ENCODE measurements at regions not wholly inside any gene's neighbourhood (a gene's known extent, or its start where the extent isn't known, plus 50 kb on each side); places are given as distances from the start of the nearest gene placed in this dataset.
"Not testable (repeated sequence)": the region's sequence is repeated elsewhere in the genome, so short reads cannot be mapped to it uniquely, and the experiment has no call there.

- no peak for DNase-seq
Observed at GRCh38 chr10:27383595-27384542, 120.2 kb upstream of the RAB18 start.

- no peak for DNase-seq
Observed at GRCh38 chr10:27382176-27382575, 121.9 kb upstream of the RAB18 start.

- DNase-seq: no peak
Observed at GRCh38 chr10:27380929-27381358, 123.2 kb upstream of the RAB18 start.

GRCh38 chr10:27379041-27379440, 125.1 kb upstream of the RAB18 start:
- not testable (repeated sequence) for DNase-seq

GRCh38 chr10:27373566-27374160, 130.4 kb upstream of the RAB18 start:
- DNase-seq: no peak

- DNase-seq: no peak
Observed at GRCh38 chr10:27372095-27372494, 131.5 kb upstream of the ACBD5 start.

- not testable (repeated sequence) for DNase-seq
Observed at GRCh38 chr10:27371375-27371774, 130.8 kb upstream of the ACBD5 start.

- no peak for DNase-seq
Observed at GRCh38 chr10:27369880-27370279, 129.3 kb upstream of the ACBD5 start.

GRCh38 chr10:27368706-27369105, 128.1 kb upstream of the ACBD5 start:
- no peak for DNase-seq

GRCh38 chr10:27366769-27367168, 126.2 kb upstream of the ACBD5 start:
- no peak for DNase-seq

- DNase-seq: no peak
Observed at GRCh38 chr10:27364028-27364427, 123.4 kb upstream of the ACBD5 start.

GRCh38 chr10:27360581-27361172, 120.1 kb upstream of the ACBD5 start:
- DNase-seq: peak; percentile 82 to 86

- DNase-seq: no peak
Observed at GRCh38 chr10:27359792-27360355, 119.3 kb upstream of the ACBD5 start.

GRCh38 chr10:27356738-27357137, 116.1 kb upstream of the ACBD5 start:
- DNase-seq: no peak

- DNase-seq: no peak
Observed at GRCh38 chr10:27355918-27356573, 115.4 kb upstream of the ACBD5 start.

- DNase-seq: peak; percentile 8 to 39
Observed at GRCh38 chr10:27354643-27355270, 114.2 kb upstream of the ACBD5 start.

GRCh38 chr10:27354100-27354499, 113.5 kb upstream of the ACBD5 start:
- DNase-seq: not testable (repeated sequence)

GRCh38 chr10:27349987-27350386, 109.4 kb upstream of the ACBD5 start:
- DNase-seq: no peak

GRCh38 chr10:27347827-27348207, 107.2 kb upstream of the ACBD5 start:
- DNase-seq: not testable (repeated sequence)

- DNase-seq: no peak
Observed at GRCh38 chr10:27345455-27345920, 104.9 kb upstream of the ACBD5 start.

- DNase-seq: no peak
Observed at GRCh38 chr10:27344568-27345454, 104.2 kb upstream of the ACBD5 start.

All from CD4-positive, alpha-beta T cell treated with Interleukin-1 beta for 1 hour (primary cell).